PC-9 (cell line): ENCODE measurements at regions not wholly inside any gene's neighbourhood (a gene's known extent, or its start where the extent isn't known, plus 50 kb on each side); places are given as distances from the start of the nearest gene placed in this dataset.

Experiments used
- BruUV-seq: library from RNA; stranded (reverse); fragments of 400-500 nt; replicated peaks from 2 replicates; lab custom pipeline; 2021; lab: Mats Ljungman, UMichigan
- CTCF ChIA-PET: fragments of 300-600 bp; sonication (Branson Sonifier 250); formaldehyde crosslinking; loops from one replicate; lab custom pipeline; 2022; ENCODE audit warnings: antibody characterized with exemption; lab: Charles Lee
- POLR2A ChIA-PET: fragments of 300-600 bp; sonication (Branson Sonifier 250); formaldehyde crosslinking; loops from one replicate; lab custom pipeline; 2022; ENCODE audit warnings: antibody characterized with exemption; ENCODE audit not compliant: unreplicated experiment; lab: Charles Lee
- DNase-seq, 2 experiments: peaks; one replicate each; pipeline versions ENCODE4 v3.0.0 to v3.0.0-alpha.2; 2015 to 2022; ENCODE audit warnings: mixed read lengths in 1 of 2
- H2AFZ ChIP-seq: fragments of 200-600 bp; sonication (generic); 2 replicates; pipeline ENCODE4 v1.8.1; 2017; ENCODE audit warnings: antibody characterized with exemption
- H3F3A ChIP-seq: fragments of 200-600 bp; sonication (generic); 2 replicates; pipeline ENCODE4 v1.8.1; 2017; ENCODE audit warnings: antibody characterized with exemption, mild to moderate bottlenecking, low read depth; ENCODE audit not compliant: insufficient read depth
- H3K27ac ChIP-seq: fragments of 200-600 bp; sonication (generic); 2 replicates; pipeline ENCODE4 v1.6.1; 2016; ENCODE audit warnings: mixed run types
- H3K27me3 ChIP-seq: fragments of 200-600 bp; sonication (generic); 2 replicates; pipeline ENCODE4 v1.6.1; 2016; ENCODE audit warnings: low read depth, mixed run types; ENCODE audit not compliant: insufficient read depth
- H3K36me3 ChIP-seq: fragments of 200-600 bp; sonication (generic); 2 replicates; pipeline ENCODE4 v1.6.1; 2016; ENCODE audit warnings: low read depth, mixed run types
- H3K4me1 ChIP-seq: fragments of 200-600 bp; sonication (generic); replicated peaks from 2 replicates; pipeline ENCODE4 v1.6.1; 2016; ENCODE audit warnings: mixed run types; ENCODE audit not compliant: insufficient read depth
- H3K4me2 ChIP-seq: fragments of 200-600 bp; sonication (generic); 2 replicates; pipeline ENCODE4 v1.6.1; 2017; ENCODE audit warnings: mixed run types
- H3K4me3 ChIP-seq: fragments of 200-600 bp; sonication (generic); 2 replicates; pipeline ENCODE4 v1.6.1; 2016; ENCODE audit warnings: mixed run types
- H3K79me2 ChIP-seq: fragments of 200-600 bp; sonication (generic); 2 replicates; pipeline ENCODE4 v1.6.1; 2017; ENCODE audit warnings: low read depth, mixed run types
- H3K9me2 ChIP-seq: fragments of 200-600 bp; sonication (generic); 2 replicates; pipeline ENCODE4 v1.8.1; 2017; ENCODE audit warnings: mild to moderate bottlenecking; ENCODE audit not compliant: insufficient read depth
- H3K9me3 ChIP-seq: fragments of 200-600 bp; sonication (generic); 2 replicates; pipeline ENCODE4 v1.8.1; 2016; ENCODE audit warnings: low read depth; ENCODE audit not compliant: insufficient read depth
- H4K20me1 ChIP-seq: fragments of 200-600 bp; sonication (generic); 2 replicates; pipeline ENCODE4 v1.8.1; 2017; ENCODE audit not compliant: insufficient read depth
- CTCF ChIP-seq: fragments of 200-600 bp; sonication (generic); conservative IDR thresholded peaks from 2 replicates; pipeline ENCODE4 v1.6.1; 2017; ENCODE audit warnings: mixed run types, antibody characterized with exemption, mild to moderate bottlenecking, moderate library complexity
- EZH2 ChIP-seq: fragments of 200-600 bp; sonication (generic); IDR thresholded peaks from 2 replicates; pipeline ENCODE4 v1.8.0; 2017; ENCODE audit warnings: antibody characterized with exemption, low read depth
- intact Hi-C: fragments of 100-400 bp; cut with micrococcal nuclease; formaldehyde crosslinking; loops from one replicate; pipeline ENCODE4 v1.10.0; 2022; ENCODE audit not compliant: unreplicated experiment

GRCh38 chr12:18922851-18923250 lies 184.9 kb downstream of the CAPZA3 start:
- no TSS peak for BruUV-seq
- H4K20me1 ChIP-seq = no peaks in the 10 kb centered on the region
- H3F3A ChIP-seq = no peaks in the 10 kb centered on the region
- H3K9me2 ChIP-seq = no peaks in the 10 kb centered on the region
- no peak overlapping the region for H3K4me3 ChIP-seq
- no peaks in the 10 kb centered on the region for H3K9me3 ChIP-seq
- H3K4me2 ChIP-seq = no peak overlapping the region
- DNase-seq = no peak
- H2AFZ ChIP-seq = no peak overlapping the region
- H3K4me1 ChIP-seq = no peaks in the 10 kb centered on the region
- TF ChIP-seq CTCF (no peak), EZH2 (no peak)
- intact Hi-C loops = no loop called here
- ChIA-PET POLR2A (no interaction called here), CTCF (interaction anchor here (0.6 kb wide), 1 partner anchor 300 kb away, joined by 5 read pairs; no protein-coding TSS in a partner anchor)
- H3K27me3 ChIP-seq = no peaks in the 10 kb centered on the region
- H3K36me3 ChIP-seq = no peaks in the 10 kb centered on the region
- no peaks in the 10 kb centered on the region for H3K79me2 ChIP-seq
- no peak overlapping the region for H3K27ac ChIP-seq

- no peak overlapping the region for H2AFZ ChIP-seq
- no peak overlapping the region for H3K4me2 ChIP-seq
- ChIA-PET POLR2A (no interaction called here), CTCF (no interaction called here)
- TF ChIP-seq EZH2 (no peak), CTCF (no peak)
- no peaks in the 10 kb centered on the region for H3K9me2 ChIP-seq
- no TSS peak for BruUV-seq
- H4K20me1 ChIP-seq = no peaks in the 10 kb centered on the region
- no peaks in the 10 kb centered on the region for H3K9me3 ChIP-seq
- no peak overlapping the region for H3K27ac ChIP-seq
- H3F3A ChIP-seq = no peaks in the 10 kb centered on the region
- H3K4me3 ChIP-seq = no peak overlapping the region
- DNase-seq = no peak
- no peaks in the 10 kb centered on the region for H3K36me3 ChIP-seq
- no peaks in the 10 kb centered on the region for H3K27me3 ChIP-seq
- intact Hi-C loops = no loop called here
- H3K79me2 ChIP-seq = no peaks in the 10 kb centered on the region
- H3K4me1 ChIP-seq = no peaks in the 10 kb centered on the region
These were observed 185.8 kb downstream of the CAPZA3 start for GRCh38 chr12:18923721-18924120.

- ChIA-PET CTCF (no interaction called here), POLR2A (no interaction called here)
- Histone ChIP-seq H3K27ac (no peak overlapping the region), H3K9me2 (no peaks in the 10 kb centered on the region), H3F3A (no peaks in the 10 kb centered on the region), H3K4me1 (no peaks in the 10 kb centered on the region), H3K9me3 (peaks cover 3% of the 10 kb centered on the region; the same call in 1 of the 2 replicates), H3K79me2 (no peaks in the 10 kb centered on the region), H3K4me3 (no peak overlapping the region), H2AFZ (no peak overlapping the region), H3K36me3 (no peaks in the 10 kb centered on the region), H4K20me1 (no peaks in the 10 kb centered on the region), H3K4me2 (no peak overlapping the region), H3K27me3 (no peaks in the 10 kb centered on the region)
- BruUV-seq = no TSS peak
- intact Hi-C loops = no loop called here
- no peak for TF ChIP-seq EZH2
- no peak for TF ChIP-seq CTCF
- DNase-seq = no peak
These were observed 188.3 kb downstream of the CAPZA3 start for GRCh38 chr12:18926188-18926587.
